ENCODE measurements at regions not wholly inside any gene's neighbourhood (a gene's known extent, or its start where the extent isn't known, plus 50 kb on each side); places are given as distances from the start of the nearest gene placed in this dataset.
A peak's percentile ranks its signal among the peaks of the same experiment; 100 is the strongest.

- no peak for DNase-seq
Observed at GRCh38 chr10:31081937-31082840, 50.5 kb upstream of the ZNF438 start.

GRCh38 chr10:31083765-31084184 is 52.1 kb upstream of the ZNF438 start:
- peak; percentile 16 for DNase-seq

- DNase-seq = no peak
Observed at GRCh38 chr10:31087011-31087410, 55.3 kb upstream of the ZNF438 start.

GRCh38 chr10:31087851-31088250 is 56.2 kb upstream of the ZNF438 start:
- DNase-seq = no peak

DNA sequence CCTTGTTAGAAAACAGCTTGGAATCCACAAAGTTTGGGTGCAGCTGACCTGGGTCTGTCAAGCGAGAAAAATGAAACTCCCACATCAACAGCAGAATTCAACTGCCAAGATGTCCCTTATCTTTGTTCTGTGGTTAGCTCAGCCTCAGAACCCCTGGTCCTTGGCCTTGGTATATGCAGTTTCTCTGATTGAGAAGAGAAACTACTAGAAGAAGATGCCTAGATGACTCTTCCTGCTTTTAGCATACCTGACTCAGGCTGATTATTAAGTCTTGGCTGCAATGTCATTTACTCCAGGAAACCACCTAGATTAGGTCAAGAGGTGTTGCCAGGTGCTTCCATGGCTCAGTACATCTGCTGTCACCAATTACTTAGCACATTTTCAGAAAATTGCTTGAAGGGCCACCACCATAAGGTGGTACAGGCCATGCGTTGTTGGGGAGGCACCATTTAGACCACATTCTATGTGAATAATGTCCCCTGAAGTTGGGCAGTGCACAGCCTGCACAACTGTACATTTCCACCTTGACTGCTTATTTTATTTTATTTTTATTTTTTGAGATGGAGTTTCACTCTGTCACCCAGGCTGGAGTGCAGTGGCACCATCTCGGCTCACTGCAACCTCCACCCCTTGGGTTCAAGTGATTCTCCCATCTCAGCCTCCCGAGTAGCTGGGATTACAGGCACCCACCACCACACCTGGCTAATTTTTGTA is 59.4 kb upstream of the ZNF438 start:
- DNase-seq = no peak

GRCh38 chr10:31095677-31096560 is 64.3 kb upstream of the ZNF438 start:
- no peak for DNase-seq

DNA sequence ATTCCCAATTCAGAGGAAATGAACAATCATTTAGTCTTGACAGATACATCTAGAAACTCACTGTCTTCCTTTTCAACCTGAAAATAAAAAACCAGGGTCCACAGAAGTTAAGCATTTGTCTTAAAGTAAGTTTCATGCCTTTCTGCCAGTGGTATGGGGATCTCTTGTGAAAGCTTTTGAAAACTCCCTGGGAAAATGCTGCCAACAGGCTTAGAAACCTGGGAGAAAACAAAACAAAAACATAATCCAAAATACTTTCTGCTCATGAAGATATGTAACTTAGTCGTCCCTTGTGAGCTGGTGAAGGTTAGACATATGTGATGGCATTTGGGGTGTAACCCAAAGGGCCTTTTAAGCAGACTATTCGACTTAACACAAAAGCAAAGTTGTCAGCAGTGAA is 66.4 kb upstream of the ZNF438 start:
- DNase-seq = no peak

DNA sequence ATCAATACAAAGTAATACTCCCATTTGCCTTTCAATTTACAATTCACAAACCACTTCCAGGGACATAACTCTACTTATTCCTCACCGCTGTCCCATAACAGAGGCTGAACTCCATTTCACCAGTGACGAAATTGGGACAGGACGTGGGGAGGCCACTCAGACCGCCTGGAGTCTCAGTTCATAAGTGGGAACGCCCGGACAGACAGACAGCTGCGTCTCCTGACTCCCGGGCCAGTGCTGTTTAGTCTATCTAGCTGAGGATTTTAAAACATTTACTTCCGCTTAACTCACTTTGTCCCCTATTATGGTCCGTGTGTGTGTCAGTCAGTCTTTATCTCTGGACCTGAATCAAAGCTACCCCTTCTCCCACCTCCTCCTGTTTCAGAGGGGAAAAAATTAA is 67.4 kb upstream of the ZNF438 start:
- no peak for DNase-seq

- DNase-seq = no peak
Observed at GRCh38 chr10:31099664-31100063, 68.0 kb upstream of the ZNF438 start.

GRCh38 chr10:31100115-31100601 is 68.5 kb upstream of the ZNF438 start:
- DNase-seq = no peak

- DNase-seq = no peak
Observed at GRCh38 chr10:31100662-31101061, 69.0 kb upstream of the ZNF438 start.

DNA sequence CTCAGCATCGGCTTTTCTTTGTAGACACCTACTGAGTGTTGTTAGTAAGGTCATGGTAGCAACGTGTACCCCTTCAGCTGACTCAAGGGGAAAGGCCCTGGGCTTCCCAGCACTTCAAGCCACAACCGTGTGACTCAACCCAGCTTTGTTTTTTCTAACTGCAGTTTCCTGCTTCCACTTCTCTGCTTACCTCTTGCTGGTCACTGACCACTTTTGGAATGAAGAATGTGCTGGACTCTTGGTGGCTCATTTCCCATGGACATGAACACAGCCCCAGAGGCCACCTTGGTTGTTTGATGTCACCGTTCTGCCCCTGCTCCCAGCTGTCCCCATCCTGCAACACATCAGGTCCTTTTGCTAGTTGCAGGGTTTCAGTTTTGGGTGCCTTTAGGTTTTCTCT is 69.5 kb upstream of the ZNF438 start:
- DNase-seq = peak; percentile 61

DNA sequence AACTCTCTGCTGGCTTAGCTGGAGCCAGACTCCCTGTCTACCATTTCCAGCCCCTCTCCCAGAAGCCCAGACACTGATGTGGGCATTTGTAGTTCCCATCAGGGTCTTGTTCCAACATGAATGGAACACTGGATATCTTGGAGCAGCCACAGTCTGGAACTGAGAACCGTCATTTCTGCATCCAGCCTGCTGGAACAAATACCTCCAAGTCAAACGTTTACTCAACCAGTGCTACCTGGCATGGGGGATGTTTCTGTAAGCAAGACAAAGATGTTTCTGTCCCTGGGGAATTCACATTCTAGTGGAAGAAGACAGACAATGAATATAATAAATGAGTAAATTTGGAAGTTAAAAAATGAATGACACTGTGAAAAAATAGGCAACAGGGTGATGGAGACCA is 70.8 kb upstream of the ZNF438 start:
- no peak for DNase-seq

DNA sequence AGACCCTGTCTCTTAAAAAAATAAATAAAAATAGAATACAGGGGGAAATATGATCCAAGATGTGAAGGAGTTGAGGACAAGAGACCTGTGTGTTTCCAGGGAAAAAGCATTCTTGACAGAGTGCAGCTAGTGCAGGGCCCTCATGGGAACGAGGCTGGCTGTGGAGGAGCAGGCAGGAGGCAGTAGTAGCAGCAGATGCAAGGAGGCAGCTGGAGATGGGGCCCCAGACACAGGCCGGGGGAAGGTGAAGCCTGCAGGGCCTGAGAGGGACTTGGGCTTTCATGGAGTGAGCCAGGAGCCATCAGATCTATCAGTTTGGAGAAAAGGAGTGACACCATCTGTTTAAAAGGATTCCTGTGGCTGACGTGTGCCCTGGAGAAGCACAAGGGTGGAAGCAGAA is 71.4 kb upstream of the ZNF438 start:
- no peak for DNase-seq

DNA sequence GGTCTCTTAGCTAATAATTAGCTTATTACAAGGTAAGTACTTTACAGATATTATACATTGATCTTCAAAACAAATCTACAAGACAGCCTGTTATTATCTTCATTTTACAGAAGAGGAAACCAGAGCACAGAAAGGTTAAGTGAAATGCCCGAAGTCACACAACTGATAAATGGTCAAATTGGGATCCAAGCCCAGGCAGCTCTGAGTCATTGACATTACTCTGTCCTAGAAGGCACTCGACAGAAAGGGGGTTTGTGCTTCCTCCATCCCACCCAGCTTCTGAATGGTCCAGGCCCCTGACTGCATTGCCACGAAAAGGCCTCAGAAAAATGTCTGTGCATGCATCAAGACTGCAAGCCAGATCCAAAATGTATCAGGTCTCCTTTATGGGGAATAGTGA is 81.3 kb upstream of the ZNF438 start:
- DNase-seq = no peak

DNA sequence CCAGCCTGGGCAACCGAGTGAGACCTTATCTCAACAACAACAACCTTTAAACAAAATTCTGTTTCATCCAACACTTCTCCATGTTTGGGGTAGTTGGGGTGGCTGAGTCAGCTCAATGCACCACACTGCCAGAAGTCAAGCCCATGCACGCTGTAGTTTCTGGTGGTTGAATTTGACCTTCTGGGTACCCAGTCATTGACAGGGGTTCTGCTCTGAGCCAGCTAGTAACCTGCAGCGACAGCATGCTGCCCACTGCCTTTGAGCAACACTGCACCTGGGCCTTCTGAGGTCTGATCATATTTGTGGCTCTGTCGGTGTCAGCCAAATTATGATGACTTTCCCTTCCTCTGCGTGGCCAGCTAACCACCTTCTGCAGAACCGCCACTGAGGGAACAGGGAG is 84.6 kb upstream of the ZNF438 start:
- DNase-seq = no peak

DNA sequence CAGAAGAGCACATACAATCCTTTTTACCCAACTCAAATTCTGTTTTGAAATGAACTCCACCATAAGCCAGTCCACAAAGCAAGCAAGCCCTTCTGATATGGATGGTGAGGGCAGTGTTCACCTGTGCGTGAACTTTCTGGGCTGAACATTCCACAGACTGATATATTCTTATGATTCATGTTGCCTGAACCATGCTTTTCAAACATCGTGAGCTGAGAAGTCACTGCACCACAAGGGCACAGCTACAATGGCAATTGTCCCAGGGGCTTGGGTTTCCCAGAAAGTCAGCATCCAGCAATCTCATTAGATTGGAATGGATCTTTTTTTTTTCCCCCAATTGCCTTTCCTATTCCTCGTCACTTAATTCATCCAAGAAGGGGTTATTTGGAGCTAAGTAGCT is 86.9 kb upstream of the ZNF438 start:
- DNase-seq = no peak

DNA sequence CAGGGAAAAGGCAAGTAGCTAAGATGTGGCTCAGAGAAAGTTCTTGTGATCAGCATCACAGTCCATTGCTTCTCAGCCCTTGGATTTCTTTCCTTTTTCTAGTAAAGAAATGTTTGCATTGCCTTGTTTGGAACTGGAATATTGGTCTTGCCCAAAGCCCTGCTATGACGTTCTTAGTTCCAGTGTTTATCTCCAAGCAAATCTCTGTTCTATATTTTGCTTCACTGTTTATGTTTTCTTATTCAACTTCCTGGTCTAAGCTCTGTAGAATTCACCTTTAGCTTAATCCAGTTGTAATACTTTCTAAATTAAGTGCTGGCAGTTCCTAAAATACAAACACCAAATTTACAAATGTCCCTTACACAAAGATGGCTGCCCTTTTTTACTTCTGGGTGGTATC is 88.7 kb upstream of the ZNF438 start:
- DNase-seq = no peak

DNA sequence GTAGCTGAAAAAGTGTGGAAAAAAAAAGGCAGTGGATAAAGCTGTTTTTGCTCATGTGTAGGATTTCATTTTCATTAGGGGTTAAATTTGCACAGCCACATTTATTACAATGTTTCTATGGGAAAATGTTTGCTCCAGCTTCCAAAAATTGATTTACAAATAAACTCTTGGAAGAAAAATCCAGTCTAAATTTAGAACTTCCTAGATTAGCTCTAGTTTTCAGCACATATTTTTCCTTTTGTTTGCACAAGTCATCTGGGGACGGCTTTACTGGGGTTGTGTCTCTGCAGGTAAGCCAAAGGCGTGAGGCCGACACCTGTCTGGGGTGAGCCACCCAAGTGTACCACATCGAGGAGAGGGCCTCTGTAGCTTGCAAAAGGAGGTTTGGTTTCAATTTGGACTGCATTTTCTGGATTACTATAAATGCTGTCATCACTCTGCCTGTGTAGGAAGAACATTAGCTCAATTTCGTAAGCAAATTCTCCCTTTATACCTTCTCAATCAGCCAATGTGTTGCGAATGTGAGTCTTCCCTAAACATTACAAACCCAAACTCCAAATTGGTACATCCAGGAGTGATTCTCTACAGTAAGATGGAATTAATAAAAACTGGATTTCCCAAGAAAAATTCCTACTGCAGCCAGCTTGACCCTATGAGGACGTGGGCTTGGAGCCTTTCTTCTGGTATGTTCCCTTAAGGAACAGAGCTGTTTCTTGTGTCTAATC is 89.5 kb upstream of the ZNF438 start:
- DNase-seq = no peak

- DNase-seq = peak; percentile 27
Observed at GRCh38 chr10:31121757-31122577, 90.3 kb upstream of the ZNF438 start.

- no peak for DNase-seq
Observed at GRCh38 chr10:31123946-31124345, 92.3 kb upstream of the ZNF438 start.

DNA sequence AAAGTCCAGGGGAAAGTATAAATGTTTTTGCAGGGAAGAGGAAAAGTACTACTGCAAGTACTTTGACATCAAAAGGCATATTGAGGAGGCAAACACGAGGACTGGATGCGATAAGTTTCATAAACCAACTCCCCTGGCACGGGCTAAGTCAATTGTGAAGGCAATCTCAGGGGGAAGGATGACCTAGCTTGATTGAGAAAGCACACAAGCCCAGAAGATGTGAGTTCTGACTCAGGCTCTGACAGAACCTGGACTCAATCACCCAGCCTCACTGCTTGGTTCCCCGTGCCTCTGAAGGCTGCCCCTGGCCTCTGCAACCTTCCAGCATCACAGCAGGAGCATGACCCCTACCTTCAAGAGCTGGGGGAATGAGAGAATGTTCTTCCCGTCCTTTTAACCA is 93.2 kb upstream of the ZNF438 start:
- DNase-seq = no peak

Measured in amniotic stem cell (primary cell).